RWPE1 (cell line): ENCODE measurements at regions not wholly inside any gene's neighbourhood (a gene's known extent, or its start where the extent isn't known, plus 50 kb on each side); places are given as distances from the start of the nearest gene placed in this dataset.

Experiments
- CTCF ChIA-PET: fragments of 350-600 bp; sonication (Branson Sonifier 250); formaldehyde crosslinking; extraction: SDS; loops from one replicate; lab custom pipeline; 2021; lab: Yijun Ruan, JAX
- POLR2A ChIA-PET: fragments of 400-600 bp; formaldehyde crosslinking; extraction: SDS; loops from one replicate; lab custom pipeline; 2020; ENCODE audit warnings: antibody characterized with exemption; ENCODE audit not compliant: low non-redundant PET; lab: Yijun Ruan, JAX
- DNase-seq: peaks from one replicate; pipeline ENCODE4 v3.0.0; 2012; ENCODE audit warnings: low spot score
- H3K27ac ChIP-seq: fragments of 450-650 bp; 2 replicates; pipeline ENCODE4 v1.5.1; 2017
- TF ChIP-seq, protein P1 (sequence below): fragments of 450-650 bp; conservative IDR thresholded peaks from 2 replicates; pipeline ENCODE4 v1.5.1; 2017; ENCODE audit warnings: low read depth, mild to moderate bottlenecking

DNA sequence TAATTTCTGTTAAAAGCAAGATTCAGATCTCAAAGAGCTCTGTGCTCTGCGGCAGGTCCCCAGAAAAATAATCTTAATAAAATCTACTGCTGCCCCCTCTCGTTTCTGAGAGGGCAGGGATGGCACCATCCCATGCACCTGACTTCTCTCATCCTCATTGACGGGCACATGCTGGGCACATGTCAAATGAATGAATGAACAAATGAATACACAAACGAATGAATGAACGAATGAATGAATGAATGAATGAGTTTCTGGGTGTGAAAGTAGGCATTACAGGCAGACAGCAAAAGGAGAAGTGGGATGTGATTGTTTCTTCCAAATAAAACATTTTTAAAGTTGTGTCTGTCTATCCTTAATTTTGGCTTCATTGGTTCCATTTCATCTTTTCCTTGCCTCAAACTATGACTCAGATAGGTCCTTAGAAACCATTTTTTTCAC is 398.1 kb upstream of the PRKCQ start:
- ChIA-PET CTCF (no interaction called here), POLR2A (no interaction called here)
- TF ChIP-seq, protein P1, sequence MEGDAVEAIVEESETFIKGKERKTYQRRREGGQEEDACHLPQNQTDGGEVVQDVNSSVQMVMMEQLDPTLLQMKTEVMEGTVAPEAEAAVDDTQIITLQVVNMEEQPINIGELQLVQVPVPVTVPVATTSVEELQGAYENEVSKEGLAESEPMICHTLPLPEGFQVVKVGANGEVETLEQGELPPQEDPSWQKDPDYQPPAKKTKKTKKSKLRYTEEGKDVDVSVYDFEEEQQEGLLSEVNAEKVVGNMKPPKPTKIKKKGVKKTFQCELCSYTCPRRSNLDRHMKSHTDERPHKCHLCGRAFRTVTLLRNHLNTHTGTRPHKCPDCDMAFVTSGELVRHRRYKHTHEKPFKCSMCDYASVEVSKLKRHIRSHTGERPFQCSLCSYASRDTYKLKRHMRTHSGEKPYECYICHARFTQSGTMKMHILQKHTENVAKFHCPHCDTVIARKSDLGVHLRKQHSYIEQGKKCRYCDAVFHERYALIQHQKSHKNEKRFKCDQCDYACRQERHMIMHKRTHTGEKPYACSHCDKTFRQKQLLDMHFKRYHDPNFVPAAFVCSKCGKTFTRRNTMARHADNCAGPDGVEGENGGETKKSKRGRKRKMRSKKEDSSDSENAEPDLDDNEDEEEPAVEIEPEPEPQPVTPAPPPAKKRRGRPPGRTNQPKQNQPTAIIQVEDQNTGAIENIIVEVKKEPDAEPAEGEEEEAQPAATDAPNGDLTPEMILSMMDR: no peak
- no peak overlapping the region for H3K27ac ChIP-seq
- DNase-seq: no peak

DNA sequence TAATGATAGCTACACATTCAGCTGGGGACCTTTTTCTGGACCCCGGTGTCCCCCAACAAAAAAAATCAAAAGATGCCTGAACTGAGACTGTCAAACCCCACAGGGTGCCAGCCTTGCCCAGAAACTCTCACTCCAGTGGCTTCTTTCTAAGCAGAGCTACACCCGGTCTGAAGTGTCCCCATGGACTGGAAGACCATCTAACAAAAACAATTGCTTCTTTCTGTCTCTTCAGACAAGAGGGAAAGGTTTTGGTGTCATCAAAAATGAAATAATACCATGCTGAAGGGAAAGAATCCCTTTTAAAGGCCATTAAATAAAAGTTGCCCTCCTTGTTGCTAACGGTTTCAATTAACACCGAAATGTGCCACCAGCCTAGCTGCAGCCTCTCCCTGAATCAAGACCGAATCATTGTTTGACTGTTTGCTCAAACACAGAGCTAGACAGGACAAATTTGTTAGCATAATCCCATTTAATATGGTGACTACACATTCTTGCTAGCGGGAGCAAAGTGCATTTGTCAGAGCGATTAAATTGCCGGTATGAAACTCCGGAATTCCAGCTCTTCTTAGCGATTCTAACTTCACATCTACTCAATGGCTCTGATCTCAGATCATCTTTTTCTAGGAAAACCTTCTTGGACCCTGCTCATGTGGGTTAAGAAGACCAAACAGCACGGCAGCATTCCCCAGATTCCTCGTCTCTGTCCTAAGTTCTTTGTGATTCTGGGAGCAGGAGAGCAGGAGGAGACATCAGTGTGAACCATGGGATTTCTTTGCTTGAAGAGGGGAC is 397.5 kb upstream of the PRKCQ start:
- ChIA-PET CTCF (interaction anchor here (0.5 kb wide), 1 partner anchor 880 kb away, joined by 5 read pairs; no protein-coding TSS in a partner anchor), POLR2A (no interaction called here)
- DNase-seq: no peak
- TF ChIP-seq, protein P1: no peak
- H3K27ac ChIP-seq: no peak overlapping the region

DNA sequence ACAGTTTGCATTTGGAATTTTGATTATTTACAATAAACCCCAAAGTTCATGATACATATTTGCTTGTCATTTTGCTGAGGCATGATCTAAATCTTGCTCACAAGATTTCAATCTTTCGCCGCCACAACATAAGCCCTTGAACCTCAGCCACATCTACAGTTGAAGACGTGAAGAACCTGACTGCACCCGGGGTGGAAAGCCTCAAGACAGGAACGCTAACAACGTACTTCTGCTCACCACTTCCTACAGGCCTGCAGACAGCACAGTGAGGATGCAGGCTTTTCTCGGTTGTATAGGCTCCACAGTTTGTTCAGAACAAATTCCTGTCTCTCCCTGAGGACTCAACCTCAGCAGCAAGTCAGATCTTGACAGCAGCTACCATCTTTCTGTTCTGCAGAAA is 393.8 kb upstream of the PRKCQ start:
- no peak for DNase-seq
- ChIA-PET POLR2A (interaction anchor here (0.5 kb wide), 1 partner anchor 20 kb away, joined by 3 read pairs; no protein-coding TSS in a partner anchor), CTCF (no interaction called here)
- H3K27ac ChIP-seq: no peak overlapping the region
- TF ChIP-seq, protein P1: no peak

DNA sequence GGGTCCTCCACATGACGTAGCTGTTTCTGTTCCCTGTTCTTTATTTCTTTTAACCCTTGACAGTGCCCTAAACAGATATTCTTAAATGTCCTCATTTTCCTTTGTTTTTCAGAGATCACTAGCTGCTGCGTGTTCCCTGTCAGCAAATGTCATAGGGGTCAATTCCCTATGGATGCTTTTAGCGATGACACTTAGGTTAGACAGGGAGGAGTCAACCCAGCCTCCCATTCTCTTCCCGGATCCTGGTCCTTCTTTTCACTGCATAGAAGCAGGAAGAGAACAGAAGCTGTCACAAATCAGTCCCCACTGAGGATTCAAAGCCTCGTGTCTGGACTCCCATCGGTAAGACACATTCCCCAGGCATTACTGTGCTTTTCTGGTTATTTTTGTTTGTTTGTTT is 392.1 kb upstream of the PRKCQ start:
- CTCF ChIA-PET: no interaction called here
- POLR2A ChIA-PET: no interaction called here
- no peak for DNase-seq
- TF ChIP-seq, protein P1: no peak
- H3K27ac ChIP-seq: no peak overlapping the region

DNA sequence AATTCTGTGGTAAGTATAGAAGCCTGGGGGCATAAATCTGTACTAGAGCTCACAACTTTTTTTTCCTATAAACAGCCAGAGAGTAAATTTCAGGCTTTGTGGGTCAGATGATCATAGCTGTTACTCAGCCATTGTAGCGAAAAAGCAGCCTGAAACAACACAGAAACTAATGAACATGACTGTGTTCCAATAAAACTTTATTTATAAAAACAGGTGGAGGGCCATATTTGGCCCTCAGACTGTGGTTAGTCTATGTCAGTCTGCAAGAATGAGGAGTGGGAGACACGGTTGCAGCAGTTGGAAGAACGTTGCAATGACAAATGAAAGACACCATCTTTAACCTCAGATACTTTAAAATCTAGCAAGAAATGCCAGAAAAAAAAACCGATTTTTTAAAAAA is 389.6 kb upstream of the PRKCQ start:
- CTCF ChIA-PET: no interaction called here

DNA sequence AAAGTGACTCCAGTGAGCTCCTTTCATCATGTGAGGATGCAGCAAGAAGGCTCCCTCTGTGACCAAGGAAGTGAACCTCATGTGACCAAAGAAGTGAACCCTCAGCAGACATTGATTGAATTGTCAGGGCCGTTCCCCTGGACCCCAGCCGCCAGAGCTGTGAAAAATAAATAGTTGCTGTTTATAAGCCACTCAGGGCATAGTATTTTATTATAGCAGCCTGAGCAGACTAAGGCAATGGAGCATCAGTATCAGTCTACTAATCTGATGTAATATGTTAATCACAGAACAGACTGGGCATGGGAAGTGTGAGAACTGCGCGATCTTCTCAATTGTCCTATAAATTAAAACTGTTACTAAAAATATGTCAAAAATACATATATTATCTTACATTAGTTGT is 384.5 kb upstream of the PRKCQ start:
- ChIA-PET CTCF (interaction anchor here (0.6 kb wide), 1 partner anchor 653 kb away, joined by 3 read pairs; no protein-coding TSS in a partner anchor), POLR2A (no interaction called here)
- no peak for DNase-seq
- TF ChIP-seq, protein P1: no peak
- no peak overlapping the region for H3K27ac ChIP-seq

More for the DNA sequence above, 389.6 kb upstream of the PRKCQ start:
- DNase-seq: no peak
- H3K27ac ChIP-seq: no peak overlapping the region
- TF ChIP-seq, protein P1: no peak
- POLR2A ChIA-PET: no interaction called here
